GM03348 (cell line): ENCODE measurements at regions not wholly inside any gene's neighbourhood (a gene's known extent, or its start where the extent isn't known, plus 50 kb on each side); places are given as distances from the start of the nearest gene placed in this dataset.
A peak's percentile ranks its signal among the peaks of the same experiment; 100 is the strongest.

Source experiments
- DNase-seq: peaks from one replicate; pipeline ENCODE4 v3.0.0; 2012; ENCODE audit warnings: low spot score

- DNase-seq: no peak
These were observed 102.0 kb downstream of the TMEM18 start for GRCh38 chr2:575030-575726.

GRCh38 chr2:573805-574392 is 103.3 kb downstream of the TMEM18 start:
- DNase-seq: no peak

GRCh38 chr2:573025-573424 is 104.2 kb downstream of the TMEM18 start:
- DNase-seq: no peak

- DNase-seq: no peak
These were observed 107.5 kb downstream of the TMEM18 start for GRCh38 chr2:569681-570080.

GRCh38 chr2:568639-569235 is 108.5 kb downstream of the TMEM18 start:
- DNase-seq: no peak

GRCh38 chr2:567865-568638 is 109.2 kb downstream of the TMEM18 start:
- peak; percentile 78 for DNase-seq

GRCh38 chr2:567496-567864 is 109.7 kb downstream of the TMEM18 start:
- DNase-seq: no peak

- no peak for DNase-seq
These were observed 110.6 kb downstream of the TMEM18 start for GRCh38 chr2:566379-567313.

GRCh38 chr2:564471-565181 is 112.6 kb downstream of the TMEM18 start:
- DNase-seq: no peak

- DNase-seq: no peak
These were observed 113.7 kb downstream of the TMEM18 start for GRCh38 chr2:563512-563911.

GRCh38 chr2:562391-563364 is 114.5 kb downstream of the TMEM18 start:
- DNase-seq: no peak

GRCh38 chr2:558879-559278 is 118.3 kb downstream of the TMEM18 start:
- DNase-seq: no peak

GRCh38 chr2:558302-558642 is 118.9 kb downstream of the TMEM18 start:
- DNase-seq: no peak

- no peak for DNase-seq
These were observed 119.4 kb downstream of the TMEM18 start for GRCh38 chr2:557635-558301.

GRCh38 chr2:556485-556884 is 120.7 kb downstream of the TMEM18 start:
- no peak for DNase-seq

- no peak for DNase-seq
These were observed 121.9 kb downstream of the TMEM18 start for GRCh38 chr2:555164-555922.

- no peak for DNase-seq
These were observed 122.8 kb downstream of the TMEM18 start for GRCh38 chr2:554444-554843.

GRCh38 chr2:552906-553305 is 124.3 kb downstream of the TMEM18 start:
- no peak for DNase-seq

- no peak for DNase-seq
These were observed 125.6 kb downstream of the TMEM18 start for GRCh38 chr2:551621-552020.
